ENCODE measurements at regions not wholly inside any gene's neighbourhood (a gene's known extent, or its start where the extent isn't known, plus 50 kb on each side); places are given as distances from the start of the nearest gene placed in this dataset.

DNA sequence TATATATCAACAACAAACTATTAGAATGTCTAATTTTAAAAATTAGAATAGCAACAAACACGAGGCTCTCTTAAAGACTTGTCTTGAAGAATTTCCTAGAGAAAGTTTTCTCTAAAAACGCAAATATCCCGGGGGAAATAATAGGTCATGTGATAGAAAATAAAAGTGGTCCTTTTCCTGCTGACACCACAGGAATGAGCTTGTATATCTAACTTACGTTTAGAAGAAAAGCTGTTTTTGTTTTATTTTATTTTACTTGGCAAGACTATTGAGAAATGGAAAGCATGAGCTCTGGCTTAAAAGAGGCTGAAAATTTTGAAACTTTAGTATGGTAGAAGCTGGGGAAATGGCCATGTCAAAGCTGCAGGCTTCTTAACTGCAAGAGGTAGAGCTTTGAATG, 465.0 kb downstream of the AGTPBP1 start:
- TF ChIP-seq, protein P1, sequence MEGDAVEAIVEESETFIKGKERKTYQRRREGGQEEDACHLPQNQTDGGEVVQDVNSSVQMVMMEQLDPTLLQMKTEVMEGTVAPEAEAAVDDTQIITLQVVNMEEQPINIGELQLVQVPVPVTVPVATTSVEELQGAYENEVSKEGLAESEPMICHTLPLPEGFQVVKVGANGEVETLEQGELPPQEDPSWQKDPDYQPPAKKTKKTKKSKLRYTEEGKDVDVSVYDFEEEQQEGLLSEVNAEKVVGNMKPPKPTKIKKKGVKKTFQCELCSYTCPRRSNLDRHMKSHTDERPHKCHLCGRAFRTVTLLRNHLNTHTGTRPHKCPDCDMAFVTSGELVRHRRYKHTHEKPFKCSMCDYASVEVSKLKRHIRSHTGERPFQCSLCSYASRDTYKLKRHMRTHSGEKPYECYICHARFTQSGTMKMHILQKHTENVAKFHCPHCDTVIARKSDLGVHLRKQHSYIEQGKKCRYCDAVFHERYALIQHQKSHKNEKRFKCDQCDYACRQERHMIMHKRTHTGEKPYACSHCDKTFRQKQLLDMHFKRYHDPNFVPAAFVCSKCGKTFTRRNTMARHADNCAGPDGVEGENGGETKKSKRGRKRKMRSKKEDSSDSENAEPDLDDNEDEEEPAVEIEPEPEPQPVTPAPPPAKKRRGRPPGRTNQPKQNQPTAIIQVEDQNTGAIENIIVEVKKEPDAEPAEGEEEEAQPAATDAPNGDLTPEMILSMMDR (conservative IDR thresholded peaks at IDR 0.05; ENCODE audit: low read depth, low read length) = no peak
- TF ChIP-seq EZH2phosphoT487 (IDR thresholded peaks at IDR 0.05; ENCODE audit: borderline replicate concordance, low read length) (no peak), EZH2 (IDR thresholded peaks at IDR 0.05; ENCODE audit: low read length, unreplicated experiment) (no peak)

All from PC-3 (cell line).